ENCODE measurements at regions not wholly inside any gene's neighbourhood (a gene's known extent, or its start where the extent isn't known, plus 50 kb on each side); places are given as distances from the start of the nearest gene placed in this dataset.
"Not testable (repeated sequence)": the region's sequence is repeated elsewhere in the genome, so short reads cannot be mapped to it uniquely, and the experiment has no call there.

DNA sequence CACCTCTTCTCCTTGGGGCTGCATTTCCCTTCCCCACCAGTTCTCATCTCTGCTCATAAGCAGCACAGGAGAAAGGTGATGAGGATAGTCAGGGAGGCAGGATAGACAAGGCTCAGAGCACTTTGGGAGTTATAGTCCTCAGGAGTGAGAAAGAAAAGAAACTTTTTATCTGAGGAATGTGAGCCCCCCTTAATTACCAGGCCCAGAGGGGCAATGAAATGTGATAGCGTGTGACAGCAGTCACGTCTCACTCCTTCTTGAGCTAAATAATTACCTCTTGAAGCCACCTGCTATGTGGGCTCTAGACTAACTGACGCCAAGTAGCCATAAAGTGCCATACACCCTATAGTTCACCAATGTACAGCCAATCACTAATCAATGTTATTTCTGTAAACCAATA is 105.8 kb downstream of the SPP2 start:
- no peak for DNase-seq (ENCODE audit: low read depth)

GRCh38 chr2:234152835-234153234 is 102.3 kb downstream of the SPP2 start:
- not testable (repeated sequence) for DNase-seq (ENCODE audit: low read depth)

DNA sequence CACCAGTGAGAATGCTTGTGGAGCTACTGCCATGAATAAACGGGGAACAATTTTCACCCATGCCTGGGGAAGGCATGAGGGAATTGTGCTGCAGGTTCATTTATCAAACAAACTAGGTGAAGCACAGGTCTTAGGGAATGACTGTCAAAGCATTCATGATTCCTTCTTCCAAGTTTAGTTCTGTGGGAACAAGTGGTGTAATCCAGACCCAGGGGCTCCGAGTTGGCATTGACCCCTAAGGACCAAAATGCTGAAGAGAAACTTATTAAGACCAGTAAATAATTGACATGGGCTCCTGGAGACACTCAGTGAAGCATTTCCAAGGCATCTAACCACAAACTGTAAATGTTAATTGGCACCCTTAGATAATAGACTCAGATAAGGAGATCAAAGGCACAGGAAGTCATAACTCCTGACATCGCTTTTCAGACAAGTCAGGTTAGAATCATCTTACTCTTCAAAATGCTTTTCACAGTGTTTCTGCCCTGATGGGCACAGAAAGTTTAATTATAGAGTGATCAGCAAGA is 96.9 kb downstream of the SPP2 start:
- DNase-seq (ENCODE audit: low read depth) = no peak

GRCh38 chr2:234146087-234146826 is 95.8 kb downstream of the SPP2 start:
- DNase-seq (ENCODE audit: low read depth) = no peak

- no peak for DNase-seq (ENCODE audit: low read depth)
These were observed 95.0 kb downstream of the SPP2 start for GRCh38 chr2:234145511-234145910.

- no peak for DNase-seq (ENCODE audit: low read depth)
These were observed 94.6 kb downstream of the SPP2 start for GRCh38 chr2:234145057-234145456.

DNA sequence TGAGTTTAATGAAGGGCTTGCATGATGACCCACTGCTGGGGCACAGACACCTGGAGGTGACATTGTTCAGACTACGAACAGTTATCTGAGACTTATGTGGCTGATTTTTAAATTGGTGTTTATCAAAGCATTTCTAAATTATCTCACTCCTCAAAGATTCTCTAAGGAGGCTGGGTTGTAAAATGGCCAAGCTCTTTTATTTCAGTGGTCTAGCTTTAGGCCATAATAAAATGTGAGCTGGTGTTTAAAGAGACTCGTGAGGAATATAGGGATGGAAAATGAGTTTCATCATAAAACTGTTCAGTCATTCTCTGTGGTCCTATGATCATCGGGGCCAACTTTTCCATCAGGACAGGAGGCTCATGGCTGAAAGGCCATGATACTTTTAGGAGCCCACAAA is 93.4 kb downstream of the SPP2 start:
- DNase-seq (ENCODE audit: low read depth) = no peak

DNA sequence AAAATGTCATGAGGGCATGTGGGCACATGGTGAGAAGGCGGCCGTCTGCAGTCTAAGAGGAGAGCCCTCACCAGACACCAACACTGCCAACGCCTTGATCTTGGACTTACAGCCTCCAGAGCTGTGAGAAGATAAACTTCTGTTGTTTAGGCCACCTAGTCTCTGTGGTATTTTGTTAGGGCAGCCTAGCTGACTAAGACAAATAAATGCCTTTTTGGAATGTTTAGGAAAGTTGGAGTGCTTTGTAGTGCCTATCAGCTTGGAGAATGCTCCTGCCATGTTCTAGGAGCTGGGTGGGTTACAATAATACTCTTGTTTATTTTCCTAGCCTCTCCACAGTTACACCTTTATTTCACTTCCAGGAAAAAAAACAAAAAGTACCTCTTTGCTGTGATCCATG is 92.0 kb downstream of the SPP2 start:
- no peak for DNase-seq (ENCODE audit: low read depth)

DNA sequence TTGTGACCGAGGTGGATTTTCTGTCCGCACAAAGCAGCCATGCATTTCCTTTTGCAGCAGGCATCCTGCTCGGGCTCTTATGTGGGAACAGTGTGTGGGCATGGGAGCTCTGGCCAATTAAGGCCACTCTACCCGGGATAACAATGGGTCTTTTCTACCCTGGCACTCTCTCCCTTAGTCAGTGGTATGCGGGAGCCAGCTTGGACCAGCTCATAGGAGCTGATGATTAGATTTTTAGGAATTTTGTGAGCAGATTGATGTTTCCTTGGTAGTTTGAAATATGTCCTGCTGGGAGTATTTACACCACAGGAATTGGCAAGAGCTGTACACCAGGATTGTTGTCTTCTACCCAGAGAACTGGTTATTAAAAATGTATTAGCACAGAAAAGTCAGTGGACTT is 89.3 kb downstream of the SPP2 start:
- DNase-seq (ENCODE audit: low read depth) = no peak

DNA sequence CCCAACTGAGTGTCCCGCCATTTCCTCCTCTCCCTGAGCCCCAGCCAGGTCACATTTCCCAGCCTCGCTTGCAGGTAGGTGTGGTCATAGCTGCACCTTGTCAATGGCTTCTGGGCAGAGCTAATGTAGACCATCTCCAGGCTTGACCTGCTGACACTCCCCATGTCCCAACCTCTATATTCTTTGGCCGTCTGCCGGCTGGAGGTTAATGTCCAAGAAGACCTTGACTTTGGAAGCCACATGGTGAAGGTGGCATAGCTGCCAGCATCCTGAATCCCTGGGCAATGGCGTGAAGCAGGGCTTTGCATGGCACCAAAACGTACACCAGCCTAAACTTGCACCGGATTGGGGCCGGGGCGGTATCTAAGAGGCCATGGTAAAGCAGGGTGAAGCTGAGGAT is 88.3 kb downstream of the SPP2 start:
- DNase-seq (ENCODE audit: low read depth) = no peak

DNA sequence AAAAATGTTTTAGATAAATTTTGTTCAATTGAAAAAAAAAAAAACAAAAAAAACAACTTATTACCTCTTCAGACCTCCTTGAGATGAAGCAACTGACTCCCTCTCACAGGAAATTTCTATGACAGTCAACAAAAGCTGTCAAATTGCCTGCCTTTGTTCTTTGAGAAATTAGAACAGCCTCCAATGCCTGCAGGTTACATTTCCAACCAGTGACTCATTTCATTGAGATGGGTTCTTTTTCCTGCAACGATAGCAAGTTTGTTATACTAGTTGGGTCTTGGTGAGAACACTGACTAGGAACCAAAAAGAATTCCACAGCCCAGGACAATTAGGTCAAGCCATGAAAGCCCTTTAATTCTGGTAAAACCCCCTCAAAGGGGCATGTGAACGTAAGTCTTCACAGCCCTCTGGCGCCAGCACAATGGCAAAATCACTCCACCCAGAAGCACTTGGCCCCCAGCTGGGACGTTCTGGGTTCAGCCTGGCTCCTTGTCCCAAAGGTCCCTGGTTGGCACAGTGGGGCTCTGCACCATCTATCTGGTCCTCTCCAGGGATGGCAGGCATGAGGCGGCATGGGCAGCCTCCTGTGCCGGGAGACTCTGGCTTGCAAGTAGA is 87.0 kb downstream of the SPP2 start:
- DNase-seq (ENCODE audit: low read depth) = no peak

- DNase-seq (ENCODE audit: low read depth) = no peak
These were observed 86.0 kb downstream of the SPP2 start for GRCh38 chr2:234136461-234136860.

GRCh38 chr2:234135750-234136221 is 85.3 kb downstream of the SPP2 start:
- DNase-seq (ENCODE audit: low read depth) = peak; percentile 15

GRCh38 chr2:234134496-234134895 is 84.0 kb downstream of the SPP2 start:
- no peak for DNase-seq (ENCODE audit: low read depth)

GRCh38 chr2:234133004-234133403 is 82.5 kb downstream of the SPP2 start:
- no peak for DNase-seq (ENCODE audit: low read depth)

GRCh38 chr2:234130777-234131181 is 80.3 kb downstream of the SPP2 start:
- no peak for DNase-seq (ENCODE audit: low read depth)

- DNase-seq (ENCODE audit: low read depth) = no peak
These were observed 78.1 kb downstream of the SPP2 start for GRCh38 chr2:234128606-234129005.
